DMS153 (cell line): ENCODE measurements at regions not wholly inside any gene's neighbourhood (a gene's known extent, or its start where the extent isn't known, plus 50 kb on each side); places are given as distances from the start of the nearest gene placed in this dataset.

Source experiments
- DNase-seq: peaks from one replicate; lab custom pipeline; 2025; lab: John Stamatoyannopoulos, UW

DNA sequence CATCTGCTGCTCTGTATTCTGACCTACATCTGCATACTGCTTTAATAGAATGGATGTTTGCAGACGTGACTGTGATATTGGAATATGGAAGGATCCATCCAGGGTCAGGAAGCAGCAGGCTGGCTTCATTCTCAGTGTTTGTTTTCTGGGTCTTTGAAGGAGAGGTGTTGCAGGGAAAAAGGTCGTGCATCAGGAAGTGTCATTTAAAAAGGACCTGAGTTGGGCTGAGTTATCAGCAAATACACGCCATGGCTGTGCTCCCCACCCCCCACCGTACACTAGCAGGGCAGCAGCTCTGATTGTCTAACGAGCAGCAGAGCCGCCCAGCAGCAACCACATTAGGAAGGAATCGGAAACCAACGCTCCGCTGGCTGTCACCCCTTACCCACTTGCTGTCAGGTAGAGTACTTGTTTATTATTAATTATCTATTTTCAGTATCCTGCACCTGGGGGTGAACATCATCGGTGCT, 63.1 kb upstream of the STEAP1B start:
- DNase-seq, result peak; percentile 60

DNA sequence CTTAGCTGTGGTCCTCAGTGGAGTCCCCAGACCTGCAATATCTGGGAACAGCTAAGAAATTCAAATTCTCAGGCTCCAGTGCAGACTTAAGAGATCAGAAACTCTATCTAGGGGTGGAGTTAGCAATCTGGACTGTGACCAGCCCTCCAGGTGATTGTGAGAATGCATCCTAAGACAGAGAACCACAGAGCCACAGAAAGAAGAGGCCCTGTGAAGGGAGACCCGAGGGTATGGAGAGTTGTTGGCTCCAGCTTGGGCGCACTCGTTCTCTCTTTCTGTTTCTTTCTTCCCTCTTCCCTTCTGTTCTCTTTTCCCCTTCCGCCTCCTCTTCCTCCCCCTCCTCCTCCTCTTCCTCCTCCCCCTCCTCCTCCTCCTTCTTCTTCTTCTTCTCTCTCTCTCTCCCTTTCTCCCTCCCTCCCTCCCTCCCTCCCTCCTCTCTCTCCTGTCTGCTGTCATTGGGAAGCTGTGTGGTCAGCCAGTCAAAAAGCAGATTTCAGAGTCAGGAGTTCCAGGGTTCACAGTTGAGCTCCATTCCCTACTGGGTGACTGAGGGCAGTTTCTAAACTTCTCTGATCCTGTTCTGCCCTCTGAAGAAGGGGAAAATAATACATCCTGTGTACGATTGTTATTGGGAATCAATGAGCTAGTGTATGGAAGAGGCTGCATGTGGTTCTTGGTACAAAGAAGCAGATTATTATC, 62.1 kb upstream of the STEAP1B start:
- DNase-seq, result no peak

DNA sequence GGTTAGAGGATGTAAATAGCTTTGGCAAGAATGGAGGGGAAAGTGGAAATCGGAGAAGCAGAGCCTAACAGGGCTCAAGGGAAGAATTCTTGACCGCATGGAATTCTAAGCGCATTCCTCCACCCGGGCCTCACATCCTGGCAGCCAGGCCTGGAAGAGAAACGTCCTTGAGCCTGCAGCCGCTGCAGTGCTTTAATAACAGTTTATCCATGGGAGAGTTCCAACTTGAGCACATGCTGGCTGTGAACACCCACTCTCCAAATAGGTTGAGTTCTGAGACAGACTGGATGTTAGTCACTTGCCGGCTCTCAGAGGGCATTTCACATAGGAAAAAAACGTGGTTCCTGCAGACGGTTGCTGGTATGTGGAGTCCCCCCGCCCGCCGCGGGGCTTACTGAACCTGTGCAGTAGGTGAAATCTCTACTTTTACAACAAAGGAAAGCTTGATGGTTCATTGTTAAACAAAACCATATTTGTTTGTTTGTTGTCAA, 61.4 kb upstream of the STEAP1B start:
- DNase-seq, result no peak

DNA sequence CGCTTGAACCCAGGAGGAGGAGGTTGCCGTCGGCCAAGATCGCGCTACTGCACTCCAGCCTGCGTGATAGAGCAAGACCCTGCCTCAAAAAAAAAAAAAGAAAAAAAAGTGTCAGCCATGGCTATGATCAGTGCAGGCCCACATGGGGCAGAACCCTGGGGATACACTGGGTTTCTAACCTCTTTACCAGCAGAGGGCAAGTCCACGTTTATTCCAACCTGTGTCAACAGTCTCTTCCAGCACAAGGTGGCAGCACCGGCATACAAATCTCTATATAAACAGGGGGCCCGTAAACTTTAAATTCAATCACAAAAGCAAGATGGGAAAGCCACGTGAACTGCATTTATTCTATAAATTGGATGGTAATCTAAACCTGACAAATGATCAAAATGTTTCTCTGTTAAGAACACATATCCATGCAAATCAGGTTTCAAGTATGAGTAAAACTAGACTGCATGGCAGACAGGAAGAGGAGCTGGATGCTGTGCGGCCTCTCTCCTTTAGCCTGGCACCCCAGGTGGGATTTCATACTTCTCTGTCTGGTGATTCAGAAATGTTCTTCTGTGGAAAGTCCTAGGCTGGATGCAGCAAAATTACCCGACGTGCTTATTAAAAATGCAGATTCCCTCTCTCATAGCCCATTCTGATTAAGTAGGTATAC, 60.0 kb upstream of the STEAP1B start:
- peak; percentile 73 for DNase-seq

DNA sequence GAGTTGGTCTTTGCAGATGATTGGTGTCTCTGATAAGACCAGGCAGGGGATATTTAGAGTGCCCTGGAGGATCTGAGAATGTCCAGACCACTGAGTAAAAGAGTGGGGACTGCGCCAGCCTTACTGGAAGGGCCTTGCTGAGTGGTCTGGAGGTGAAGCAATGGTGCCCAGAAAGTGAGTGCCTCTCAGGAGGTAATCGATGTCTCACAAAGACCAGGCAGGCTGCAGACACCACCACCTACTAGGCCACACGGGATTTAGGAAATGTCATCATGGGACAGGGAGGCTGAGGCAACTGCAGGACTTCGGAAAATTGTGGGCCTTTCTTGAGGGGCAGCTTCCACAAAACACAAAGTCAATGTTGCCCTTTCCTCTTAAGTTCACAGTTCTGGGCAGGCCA, 57.2 kb upstream of the STEAP1B start:
- DNase-seq, result no peak

DNA sequence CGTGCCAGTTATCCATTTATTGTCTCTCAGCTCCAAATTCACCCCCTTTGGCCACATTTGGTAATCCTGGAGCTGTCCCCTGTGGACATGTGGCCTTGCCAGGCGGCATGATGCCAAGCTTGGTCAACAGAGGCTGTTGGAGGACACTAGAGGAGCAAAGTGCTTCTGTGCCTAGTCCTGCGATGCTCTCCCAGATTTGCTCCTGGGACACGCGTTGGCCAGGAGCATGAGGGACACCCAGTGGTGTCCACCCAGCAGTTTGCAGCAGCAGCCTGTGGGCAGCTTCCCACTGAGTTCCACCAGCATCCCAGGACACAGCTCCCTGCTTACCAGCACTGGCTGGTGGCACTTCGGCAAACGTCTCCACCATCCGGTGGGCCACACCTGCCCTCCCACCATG, 55.5 kb upstream of the STEAP1B start:
- DNase-seq, result no peak

DNA sequence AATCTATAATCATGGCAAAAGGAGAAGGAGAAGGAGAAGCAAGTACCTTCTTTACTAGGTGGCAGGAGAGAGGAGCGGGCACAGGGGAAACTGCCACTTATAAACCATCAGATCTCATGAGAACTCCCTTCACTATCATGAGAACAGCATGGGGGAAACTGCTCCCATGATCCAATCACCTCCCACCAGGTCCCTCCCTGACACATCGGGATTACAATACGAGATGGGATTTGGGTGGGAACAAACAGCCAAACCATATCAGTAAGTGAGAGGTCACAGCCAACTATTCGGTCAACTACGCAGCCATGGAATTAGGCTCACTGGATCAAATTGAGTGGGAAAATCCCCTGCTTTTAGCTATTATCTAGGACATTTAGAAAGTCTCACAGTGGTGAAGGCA, 54.2 kb upstream of the STEAP1B start:
- no peak for DNase-seq

DNA sequence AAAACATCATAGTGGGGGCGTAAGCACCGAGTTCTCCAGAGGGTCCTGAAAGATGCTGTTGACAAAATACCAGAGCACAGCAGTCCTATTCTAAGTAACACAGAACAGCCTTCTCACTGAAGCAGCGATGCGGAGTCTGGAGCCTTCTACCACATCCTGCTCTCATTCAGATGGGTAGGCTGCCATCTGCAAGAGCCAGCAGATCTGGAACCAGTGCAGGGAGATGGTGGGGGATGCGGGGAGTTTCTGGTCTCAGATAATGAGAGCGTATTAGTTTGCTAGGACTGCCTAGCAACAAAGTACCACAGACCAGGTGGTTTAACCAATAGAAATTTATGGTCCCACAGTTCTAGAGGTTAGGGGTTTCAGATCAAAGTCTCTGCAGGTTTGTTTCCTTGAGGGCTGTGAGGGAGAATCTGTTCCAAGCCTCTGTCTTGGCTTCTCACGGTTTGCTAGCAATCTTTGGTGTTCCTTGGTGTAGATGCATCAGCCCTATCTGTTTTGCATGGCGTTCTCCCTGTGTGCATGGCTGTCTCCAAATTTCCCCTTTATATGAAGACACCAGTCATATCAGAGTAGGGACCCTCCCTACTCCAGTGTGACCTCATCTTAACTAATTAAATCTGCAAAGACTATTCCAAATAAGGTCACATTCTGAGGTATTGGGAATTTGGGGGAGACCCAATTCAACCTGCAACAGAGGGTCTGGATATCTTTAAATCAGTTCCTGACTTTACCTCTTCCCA, 52.0 kb upstream of the STEAP1B start:
- DNase-seq, result no peak

DNA sequence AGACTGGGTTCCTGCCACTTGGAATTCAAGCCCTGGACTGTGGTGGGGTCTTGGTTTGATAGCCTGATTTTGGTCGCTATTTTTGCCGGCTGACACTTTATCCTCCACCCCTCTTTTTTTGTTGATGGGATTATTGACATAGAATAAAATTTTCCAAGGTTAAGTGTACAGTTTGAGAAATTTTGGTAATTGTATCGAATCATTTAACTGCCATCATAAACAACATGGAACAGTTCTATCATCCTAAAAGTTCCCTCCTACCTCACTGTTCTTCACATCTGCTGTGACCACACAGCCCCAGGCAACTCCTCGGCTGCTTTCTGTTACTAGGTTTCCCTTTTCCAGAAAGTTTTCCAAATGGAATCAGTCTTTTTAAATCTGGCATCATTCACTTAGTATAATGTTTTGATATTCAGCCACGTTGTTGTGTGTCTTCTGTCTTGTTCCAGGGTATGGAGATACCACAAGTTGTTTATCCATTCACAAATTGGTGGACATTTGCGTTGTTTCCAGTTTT, 50.6 kb upstream of the STEAP1B start:
- DNase-seq, result no peak

DNA sequence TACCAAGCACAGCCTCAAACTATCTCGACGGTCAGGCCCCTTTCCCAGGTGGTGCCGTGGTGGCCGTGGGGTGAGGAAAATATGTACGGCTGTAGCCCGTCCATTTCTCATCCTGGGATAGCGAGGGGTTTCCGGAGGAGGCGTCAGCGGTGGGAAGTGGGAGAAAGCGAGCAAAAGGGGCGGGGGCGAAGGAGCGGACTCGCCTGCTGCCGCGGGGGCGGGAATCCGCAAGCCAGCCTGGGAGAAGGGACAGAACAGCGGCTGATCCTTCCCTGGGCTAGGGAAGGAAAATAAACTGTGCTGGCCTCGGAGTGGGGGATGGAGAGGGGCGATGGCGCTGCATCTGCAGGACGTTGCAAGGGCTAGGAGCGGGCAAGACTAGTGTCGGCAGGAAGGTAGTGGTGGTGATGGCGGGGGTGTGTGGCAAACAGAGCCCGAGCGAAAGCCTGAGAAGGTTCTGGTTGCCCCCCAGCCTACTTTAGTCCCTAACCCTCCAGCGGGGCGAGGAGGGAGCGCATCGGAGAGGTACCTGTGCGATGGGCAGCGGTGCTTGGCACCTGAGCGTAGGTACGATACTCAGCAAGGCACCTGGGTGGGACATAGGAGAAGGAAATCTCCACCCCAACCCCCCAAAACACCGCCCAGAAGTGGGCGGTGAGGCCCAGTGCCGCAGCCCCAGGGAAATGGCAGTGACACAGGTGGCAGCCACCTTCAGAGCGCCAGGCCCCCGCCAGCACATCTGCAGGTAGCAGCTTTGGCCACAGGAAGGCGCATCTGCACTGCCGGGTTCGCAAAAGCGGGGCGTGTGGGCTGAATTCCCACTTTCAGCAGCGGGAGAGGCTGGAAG, 49.9 kb upstream of the STEAP1B start:
- peak; percentile 52 for DNase-seq
